ENCODE measurements at regions not wholly inside any gene's neighbourhood (a gene's known extent, or its start where the extent isn't known, plus 50 kb on each side); places are given as distances from the start of the nearest gene placed in this dataset.

DNA sequence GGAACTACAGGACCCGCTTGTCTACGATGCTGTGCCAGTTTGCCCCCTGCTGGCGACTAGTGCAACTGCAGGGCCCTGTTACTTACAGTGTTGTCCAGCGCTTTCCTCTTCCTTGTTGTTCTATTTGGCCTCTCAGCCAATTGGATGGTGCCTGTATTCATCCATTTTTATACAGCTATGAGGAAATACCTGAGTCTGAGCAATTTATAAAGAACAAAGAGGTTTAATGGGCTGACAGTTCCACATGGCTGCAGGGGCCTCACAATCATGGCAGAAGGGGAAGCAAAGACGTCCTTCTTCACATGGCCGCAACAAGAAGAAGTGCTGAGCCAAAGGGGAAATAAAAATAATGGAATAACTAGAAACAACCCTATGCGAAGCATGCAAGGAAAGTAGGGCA lies 78.7 kb upstream of the PLEKHG4B start:
- TF ChIP-seq, protein P1, sequence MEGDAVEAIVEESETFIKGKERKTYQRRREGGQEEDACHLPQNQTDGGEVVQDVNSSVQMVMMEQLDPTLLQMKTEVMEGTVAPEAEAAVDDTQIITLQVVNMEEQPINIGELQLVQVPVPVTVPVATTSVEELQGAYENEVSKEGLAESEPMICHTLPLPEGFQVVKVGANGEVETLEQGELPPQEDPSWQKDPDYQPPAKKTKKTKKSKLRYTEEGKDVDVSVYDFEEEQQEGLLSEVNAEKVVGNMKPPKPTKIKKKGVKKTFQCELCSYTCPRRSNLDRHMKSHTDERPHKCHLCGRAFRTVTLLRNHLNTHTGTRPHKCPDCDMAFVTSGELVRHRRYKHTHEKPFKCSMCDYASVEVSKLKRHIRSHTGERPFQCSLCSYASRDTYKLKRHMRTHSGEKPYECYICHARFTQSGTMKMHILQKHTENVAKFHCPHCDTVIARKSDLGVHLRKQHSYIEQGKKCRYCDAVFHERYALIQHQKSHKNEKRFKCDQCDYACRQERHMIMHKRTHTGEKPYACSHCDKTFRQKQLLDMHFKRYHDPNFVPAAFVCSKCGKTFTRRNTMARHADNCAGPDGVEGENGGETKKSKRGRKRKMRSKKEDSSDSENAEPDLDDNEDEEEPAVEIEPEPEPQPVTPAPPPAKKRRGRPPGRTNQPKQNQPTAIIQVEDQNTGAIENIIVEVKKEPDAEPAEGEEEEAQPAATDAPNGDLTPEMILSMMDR (IDR thresholded peaks at IDR 0.05), result no peak
- TF ChIP-seq ZFX (IDR thresholded peaks at IDR 0.05; ENCODE audit: borderline replicate concordance), result no peak

All from 22Rv1 (cell line).